ENCODE measurements at regions not wholly inside any gene's neighbourhood (a gene's known extent, or its start where the extent isn't known, plus 50 kb on each side); places are given as distances from the start of the nearest gene placed in this dataset.

DNA sequence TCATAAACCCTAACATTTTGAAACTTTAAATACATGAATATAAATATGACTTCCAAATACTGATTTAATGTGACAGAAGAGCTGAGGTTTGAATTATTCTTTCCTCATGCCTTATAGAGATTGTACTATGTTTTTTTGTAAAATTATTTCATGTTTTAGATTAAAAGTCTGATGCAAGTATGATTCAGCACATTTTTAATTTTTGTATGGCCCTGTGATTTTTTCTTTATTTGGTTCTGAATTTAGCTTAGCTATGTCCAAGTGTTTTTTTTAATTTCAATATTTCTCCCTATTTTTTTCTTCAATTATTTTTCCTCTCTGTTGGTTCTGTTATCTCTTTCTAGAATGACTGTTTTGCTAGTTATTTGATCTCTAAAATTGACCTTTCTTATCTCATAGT, 552.1 kb downstream of the XIRP2 start:
- Histone ChIP-seq H4K5ac (ENCODE audit: insufficient read length, low read depth, low read length) (no peak overlapping the region), H3K27me3 (replicated peaks in 1 of 4; ENCODE audit: control insufficient read depth in 3 of 4, extremely low read depth in 1 of 4, insufficient read depth in 3 of 4, low read length in 3 of 4) (no peaks in the 10 kb centered on the region), H3K18ac (ENCODE audit: extremely low read depth, low read length) (no peak overlapping the region), H3K14ac (ENCODE audit: insufficient read length) (no peak overlapping the region), H3K4ac (replicated peaks; ENCODE audit: insufficient read length, low read depth, low read length) (no peak overlapping the region), H2BK20ac (ENCODE audit: low read length) (no peak overlapping the region), H2BK5ac (ENCODE audit: low read depth, low read length) (no peak overlapping the region), H2AK5ac (ENCODE audit: low read depth, low read length) (no peak overlapping the region), H3K56ac (replicated peaks; ENCODE audit: insufficient read length, low read depth, low read length) (no peak overlapping the region), H3K4me1 (replicated peaks in 1 of 4; ENCODE audit: control insufficient read depth in 3 of 4, insufficient read depth in 4 of 4, low read length in 3 of 4) (peaks cover 0 to 4% (median 0%) of the 10 kb centered on the region in 4 experiments; a peak in 1 of 7 replicates), H4K91ac (replicated peaks; ENCODE audit: insufficient read length, low read length) (no peak overlapping the region), H3K79me1 (ENCODE audit: low read depth, low read length) (no peaks in the 10 kb centered on the region), H3K4me2 (ENCODE audit: insufficient read depth in 1 of 2, low read depth in 2 of 2, low read length in 2 of 2) (no peak overlapping the region), H3K4me3 (ENCODE audit: extremely low read depth in 1 of 4, insufficient read depth in 2 of 4, low read depth in 3 of 4, low read length in 4 of 4) (no peak overlapping the region), H3K79me2 (ENCODE audit: control insufficient read depth in 1 of 2, insufficient read depth in 2 of 2, low read length in 2 of 2) (peaks cover 0 to 60% of the 10 kb centered on the region in 2 experiments; a peak in 2 of 4 replicates), H3K36me3 (ENCODE audit: control insufficient read depth in 2 of 4, insufficient read depth in 4 of 4, low read length in 3 of 4) (0 out of 8 replicates have a peak, but pooled peaks cover 0 to 2% (median 0%) of the 10 kb centered on the region in 4 experiments), H4K20me1 (replicated peaks in 1 of 2; ENCODE audit: control insufficient read depth in 1 of 2, insufficient read depth in 2 of 2, low read length in 2 of 2) (peaks cover 0 to 3% of the 10 kb centered on the region in 2 experiments), H2AFZ (ENCODE audit: low read length) (no peak overlapping the region), H3K27ac (ENCODE audit: low read depth, low read length) (no peak overlapping the region), H2BK120ac (replicated peaks; ENCODE audit: low read depth, low read length) (no peak overlapping the region), H3K23ac (ENCODE audit: insufficient read length) (no peak overlapping the region), H3K23me2 (ENCODE audit: low read depth, low read length) (no peaks in the 10 kb centered on the region; the same call in 1 of the 2 replicates), H4K8ac (ENCODE audit: extremely low read depth, insufficient read depth, low read length) (no peak overlapping the region), H2BK12ac (ENCODE audit: low read depth, low read length) (no peak overlapping the region), H3K9me3 (ENCODE audit: insufficient read depth in 2 of 2, low read depth in 1 of 2, low read length in 1 of 2) (peaks cover 0 to under 1% of the 10 kb centered on the region in 2 experiments; a peak in 1 of 4 replicates), H3K9ac (replicated peaks in 1 of 4; ENCODE audit: extremely low read depth in 1 of 4, low read depth in 3 of 4, low read length in 3 of 4) (no peak overlapping the region), H2BK15ac (ENCODE audit: low read length) (no peak overlapping the region)
- ChIA-PET CTCF (ENCODE audit: partially characterized antibody) (interaction anchor here (1.6 kb wide), 1 partner anchor 11 kb away, joined by 6 read pairs; no protein-coding TSS in a partner anchor), POLR2A (ENCODE audit: partially characterized antibody) (no interaction called here)
- DNase-seq (ENCODE audit: low read depth in 1 of 2, low spot score in 2 of 2) = no peak
- no peak for FAIRE-seq
- no peak for TF ChIP-seq BCL11A (IDR thresholded peaks at IDR 0.05; ENCODE audit: low read depth in 2 of 2, low read length in 2 of 2)
- TF ChIP-seq TEAD4 (IDR thresholded peaks at IDR 0.05; ENCODE audit: low read depth, low read length) = no peak
